GM19467 (cell line): ENCODE measurements at regions not wholly inside any gene's neighbourhood (a gene's known extent, or its start where the extent isn't known, plus 50 kb on each side); places are given as distances from the start of the nearest gene placed in this dataset.

Experiments used
- ATAC-seq: cut with Tn5 transposase; IDR thresholded peaks from one replicate; pipeline ENCODE4 v1.9.1; 2021; ENCODE audit warnings: mild to moderate bottlenecking, moderate library complexity; ENCODE audit not compliant: unreplicated experiment

GRCh38 chrX:88397551-88397950, 349.5 kb upstream of the CPXCR1 start:
- no peak for ATAC-seq

GRCh38 chrX:88416002-88416401, 331.0 kb upstream of the CPXCR1 start:
- ATAC-seq, result no peak

- no peak for ATAC-seq
Observed at GRCh38 chrX:88416965-88417364, 330.1 kb upstream of the CPXCR1 start.

DNA sequence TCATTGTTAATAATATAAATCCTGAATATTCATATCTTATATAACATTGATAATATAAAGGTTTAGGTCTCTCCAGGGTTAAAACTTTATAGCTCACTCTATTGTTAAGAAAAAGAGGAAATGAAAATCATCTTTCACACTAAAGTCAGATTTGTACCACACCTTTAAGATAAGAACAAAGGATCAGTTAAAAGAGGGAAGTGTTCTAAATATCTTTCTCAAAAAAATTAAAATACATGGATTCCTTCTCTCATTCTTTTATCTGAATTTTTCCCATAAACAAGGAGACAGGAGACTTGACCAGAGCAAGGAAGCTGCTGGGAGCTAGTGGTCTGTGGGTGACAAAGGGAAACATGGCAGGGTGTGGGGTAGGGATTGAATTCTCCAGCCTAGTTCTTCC, 323.0 kb upstream of the CPXCR1 start:
- no peak for ATAC-seq

DNA sequence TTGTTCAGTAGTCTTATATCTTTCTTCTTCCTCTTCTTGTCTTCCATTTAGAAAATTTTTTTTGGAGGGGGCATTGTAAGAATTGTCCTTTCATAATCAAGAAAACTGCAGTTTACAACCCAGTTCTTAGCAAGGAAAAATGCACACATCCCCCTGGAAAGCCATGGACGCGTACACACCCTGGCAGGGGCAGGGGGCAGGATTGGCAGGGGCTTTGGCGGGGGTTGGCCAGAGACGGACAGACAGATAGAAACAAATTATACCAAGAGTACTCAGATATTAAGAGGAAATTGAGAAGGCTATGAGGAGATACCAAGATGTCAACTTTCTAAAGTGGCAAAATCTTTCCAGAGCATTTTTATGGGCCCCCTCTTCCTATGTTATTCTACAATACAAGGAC, 322.5 kb upstream of the CPXCR1 start:
- no peak for ATAC-seq

DNA sequence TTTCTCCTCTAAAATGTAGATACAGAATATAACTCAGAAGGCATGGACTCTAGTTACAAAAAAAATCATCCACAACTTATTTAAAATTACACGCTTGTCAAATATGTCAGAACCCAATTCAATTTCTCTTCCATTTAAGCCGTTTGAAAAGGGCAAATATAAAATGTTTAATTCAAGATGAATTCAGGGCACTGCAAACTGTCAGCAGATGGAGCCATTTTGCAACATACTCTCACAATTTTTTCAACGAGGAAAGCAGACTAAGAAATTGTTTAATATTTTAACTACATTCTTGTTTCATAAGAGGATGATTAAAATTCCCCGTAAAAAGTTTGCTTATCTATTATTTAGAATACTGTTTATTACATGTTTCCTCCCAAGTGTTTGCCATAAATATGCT, 321.3 kb upstream of the CPXCR1 start:
- no peak for ATAC-seq

DNA sequence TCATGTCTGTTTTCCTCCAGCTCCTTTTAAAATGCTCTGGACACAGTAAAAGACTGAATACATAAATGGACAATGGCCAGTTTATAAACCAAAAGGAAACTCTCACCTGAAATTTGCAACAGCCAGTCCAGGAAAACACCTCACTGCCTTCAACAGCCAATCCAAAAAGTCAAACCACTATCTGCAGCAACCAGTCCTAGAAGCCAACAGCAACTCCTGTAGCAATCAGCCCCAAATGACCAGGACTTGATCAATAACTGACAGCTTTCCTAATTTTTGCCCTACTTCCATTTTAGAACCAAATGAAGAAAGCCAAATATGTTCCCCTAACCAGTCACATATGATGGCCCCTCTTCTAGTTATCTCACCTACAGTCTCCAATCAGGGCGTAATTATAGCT, 309.5 kb upstream of the CPXCR1 start:
- no peak for ATAC-seq

GRCh38 chrX:88438209-88438608, 308.8 kb upstream of the CPXCR1 start:
- no peak for ATAC-seq

DNA sequence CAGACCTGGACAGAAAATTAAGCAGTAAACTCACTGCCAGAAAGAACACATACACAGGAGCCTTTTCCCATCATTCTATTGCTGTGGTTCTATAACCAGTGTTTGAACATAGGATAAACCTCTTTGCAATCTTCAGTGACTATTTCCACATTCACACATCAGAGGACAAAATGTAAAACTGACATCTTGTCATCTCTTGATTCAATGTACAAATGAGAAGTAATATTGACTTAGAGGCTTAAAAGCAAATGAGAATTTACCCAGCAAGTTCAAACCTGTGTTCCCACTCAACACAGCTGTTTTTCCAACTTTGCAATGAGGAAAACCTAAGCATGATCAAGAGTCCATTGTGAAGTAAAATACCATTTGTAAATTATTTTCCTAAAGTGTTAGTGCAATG, 307.1 kb upstream of the CPXCR1 start:
- ATAC-seq, result no peak
